Immature natural killer cell (primary cell): ENCODE measurements at regions not wholly inside any gene's neighbourhood (a gene's known extent, or its start where the extent isn't known, plus 50 kb on each side); places are given as distances from the start of the nearest gene placed in this dataset.
"Not testable (repeated sequence)": the region's sequence is repeated elsewhere in the genome, so short reads cannot be mapped to it uniquely, and the experiment has no call there.

Experiments
- DNase-seq, 3 donors: peaks; one replicate each; pipeline ENCODE4 v3.0.0; 2022; ENCODE audit warnings: mixed read lengths in 1 of 3
- H3K27ac Mint-ChIP-seq, 6 donors: one replicate each; pipeline ENCODE4 v1.8.0; 2020; ENCODE audit warnings: mixed read lengths in 6 of 6, mild to moderate bottlenecking in 5 of 6, inconsistent platforms in 4 of 6, moderate library complexity in 3 of 6
- H3K27me3 Mint-ChIP-seq, 3 donors: one replicate each; pipeline ENCODE4 v1.8.0; 2020 to 2021; ENCODE audit warnings: low read depth in 3 of 3, mild to moderate bottlenecking in 3 of 3, mixed read lengths in 3 of 3, moderate library complexity in 3 of 3, inconsistent platforms in 1 of 3
- H3K36me3 Mint-ChIP-seq, 3 donors: one replicate each; pipeline ENCODE4 v1.8.0; 2020; ENCODE audit warnings: mixed read lengths in 3 of 3, inconsistent platforms in 2 of 3, mild to moderate bottlenecking in 2 of 3
- H3K4me1 Mint-ChIP-seq, 2 donors: one replicate each; pipeline ENCODE4 v1.8.0; 2020; ENCODE audit warnings: inconsistent platforms in 2 of 2, mild to moderate bottlenecking in 2 of 2, mixed read lengths in 2 of 2, moderate library complexity in 1 of 2
- H3K4me3 Mint-ChIP-seq, 5 donors: one replicate each; pipeline ENCODE4 v1.8.0; 2020; ENCODE audit warnings: mild to moderate bottlenecking in 5 of 5, mixed read lengths in 5 of 5, inconsistent platforms in 3 of 5, moderate library complexity in 3 of 5
- H3K9me3 Mint-ChIP-seq, 6 donors: one replicate each; pipeline ENCODE4 v1.8.0; 2020; ENCODE audit warnings: mild to moderate bottlenecking in 6 of 6, mixed read lengths in 6 of 6, inconsistent platforms in 4 of 6, moderate library complexity in 3 of 6

GRCh38 chr9:41781899-41782298 lies 347.3 kb downstream of the CNTNAP3B start:
- not testable (repeated sequence) for H3K4me3 Mint-ChIP-seq, H3K36me3 Mint-ChIP-seq, H3K4me1 Mint-ChIP-seq, H3K27me3 Mint-ChIP-seq, H3K9me3 Mint-ChIP-seq, DNase-seq, H3K27ac Mint-ChIP-seq

GRCh38 chr9:41779897-41780406 lies 349.3 kb downstream of the CNTNAP3B start:
- H3K27me3 Mint-ChIP-seq, H3K36me3 Mint-ChIP-seq, H3K9me3 Mint-ChIP-seq, H3K4me1 Mint-ChIP-seq, H3K4me3 Mint-ChIP-seq, DNase-seq, H3K27ac Mint-ChIP-seq: not testable (repeated sequence)

- H3K9me3 Mint-ChIP-seq, DNase-seq, H3K4me3 Mint-ChIP-seq, H3K27ac Mint-ChIP-seq, H3K36me3 Mint-ChIP-seq, H3K4me1 Mint-ChIP-seq, H3K27me3 Mint-ChIP-seq: not testable (repeated sequence)
Observed at GRCh38 chr9:41779192-41779591, 350.0 kb downstream of the CNTNAP3B start.

- H3K27me3 Mint-ChIP-seq, DNase-seq, H3K9me3 Mint-ChIP-seq, H3K27ac Mint-ChIP-seq, H3K4me1 Mint-ChIP-seq, H3K4me3 Mint-ChIP-seq, H3K36me3 Mint-ChIP-seq: not testable (repeated sequence)
Observed at GRCh38 chr9:41778535-41779071, 350.6 kb downstream of the CNTNAP3B start.

GRCh38 chr9:41777536-41777935 lies 351.7 kb downstream of the CNTNAP3B start:
- DNase-seq, H3K4me3 Mint-ChIP-seq, H3K27me3 Mint-ChIP-seq, H3K36me3 Mint-ChIP-seq, H3K27ac Mint-ChIP-seq, H3K9me3 Mint-ChIP-seq, H3K4me1 Mint-ChIP-seq: not testable (repeated sequence)

- not testable (repeated sequence) for DNase-seq, H3K9me3 Mint-ChIP-seq, H3K4me1 Mint-ChIP-seq, H3K36me3 Mint-ChIP-seq, H3K27me3 Mint-ChIP-seq, H3K27ac Mint-ChIP-seq, H3K4me3 Mint-ChIP-seq
Observed at GRCh38 chr9:41772541-41772940, 356.7 kb downstream of the CNTNAP3B start.

GRCh38 chr9:41771693-41772092 lies 357.5 kb downstream of the CNTNAP3B start:
- not testable (repeated sequence) for H3K9me3 Mint-ChIP-seq, DNase-seq, H3K27me3 Mint-ChIP-seq, H3K4me1 Mint-ChIP-seq, H3K4me3 Mint-ChIP-seq, H3K36me3 Mint-ChIP-seq, H3K27ac Mint-ChIP-seq

GRCh38 chr9:41754822-41755221 lies 374.4 kb downstream of the CNTNAP3B start:
- H3K27me3 Mint-ChIP-seq, H3K9me3 Mint-ChIP-seq, H3K27ac Mint-ChIP-seq, H3K4me1 Mint-ChIP-seq, H3K4me3 Mint-ChIP-seq, DNase-seq, H3K36me3 Mint-ChIP-seq: not testable (repeated sequence)

- not testable (repeated sequence) for DNase-seq
Observed at GRCh38 chr9:41754403-41754802, 374.8 kb downstream of the CNTNAP3B start.

GRCh38 chr9:41741897-41742296 lies 387.3 kb downstream of the CNTNAP3B start:
- H3K4me3 Mint-ChIP-seq, H3K27me3 Mint-ChIP-seq, H3K9me3 Mint-ChIP-seq, H3K36me3 Mint-ChIP-seq, H3K4me1 Mint-ChIP-seq, H3K27ac Mint-ChIP-seq, DNase-seq: not testable (repeated sequence)

More at GRCh38 chr9:41754403-41754802, 374.8 kb downstream of the CNTNAP3B start:
- H3K36me3 Mint-ChIP-seq, H3K9me3 Mint-ChIP-seq, H3K27me3 Mint-ChIP-seq, H3K4me3 Mint-ChIP-seq, H3K27ac Mint-ChIP-seq, H3K4me1 Mint-ChIP-seq: not testable (repeated sequence)

GRCh38 chr9:41741173-41741572 lies 388.1 kb downstream of the CNTNAP3B start:
- DNase-seq, H3K4me3 Mint-ChIP-seq, H3K27ac Mint-ChIP-seq, H3K36me3 Mint-ChIP-seq, H3K9me3 Mint-ChIP-seq, H3K27me3 Mint-ChIP-seq, H3K4me1 Mint-ChIP-seq: not testable (repeated sequence)

GRCh38 chr9:41738681-41739080 lies 390.5 kb downstream of the CNTNAP3B start:
- not testable (repeated sequence) for H3K36me3 Mint-ChIP-seq, H3K27me3 Mint-ChIP-seq, H3K4me1 Mint-ChIP-seq, H3K9me3 Mint-ChIP-seq, DNase-seq, H3K4me3 Mint-ChIP-seq, H3K27ac Mint-ChIP-seq

GRCh38 chr9:41699190-41699589 lies 430.0 kb downstream of the CNTNAP3B start:
- H3K27me3 Mint-ChIP-seq, H3K9me3 Mint-ChIP-seq, DNase-seq, H3K27ac Mint-ChIP-seq, H3K4me3 Mint-ChIP-seq, H3K4me1 Mint-ChIP-seq, H3K36me3 Mint-ChIP-seq: not testable (repeated sequence)

- not testable (repeated sequence) for DNase-seq, H3K4me3 Mint-ChIP-seq, H3K27me3 Mint-ChIP-seq, H3K27ac Mint-ChIP-seq, H3K9me3 Mint-ChIP-seq, H3K4me1 Mint-ChIP-seq, H3K36me3 Mint-ChIP-seq
Observed at GRCh38 chr9:41697080-41697479, 432.1 kb downstream of the CNTNAP3B start.

- H3K4me3 Mint-ChIP-seq, H3K4me1 Mint-ChIP-seq, H3K36me3 Mint-ChIP-seq, H3K9me3 Mint-ChIP-seq, H3K27me3 Mint-ChIP-seq, H3K27ac Mint-ChIP-seq, DNase-seq: not testable (repeated sequence)
Observed at GRCh38 chr9:41679312-41679711, 449.9 kb downstream of the CNTNAP3B start.
